Posterior vena cava (tissue), 2 donors: ENCODE measurements at regions not wholly inside any gene's neighbourhood (a gene's known extent, or its start where the extent isn't known, plus 50 kb on each side); places are given as distances from the start of the nearest gene placed in this dataset.

ENCODE experiments used
- DNase-seq: peaks from one replicate; pipeline ENCODE4 v3.0.0-alpha.2; 2020; ENCODE audit warnings: low spot score
- intact Hi-C, 2 donors: fragments of 100-400 bp; cut with DNase I; formaldehyde crosslinking; loops; one replicate each; pipeline versions ENCODE4 v1.14.1 to v1.14.2; 2022 to 2023
- donor health status: DM: yes; HTN: yes; CAD: no.
- donor health status: DM: yes; HTN: yes; CAD: no.

GRCh38 chr12:107336695-107337094, 243.3 kb upstream of the CRY1 start:
- no peak for DNase-seq
- intact Hi-C loops = no loop called here

- DNase-seq = no peak
These were observed 244.2 kb upstream of the CRY1 start for GRCh38 chr12:107337346-107338095.

GRCh38 chr12:107339487-107339886, 246.1 kb upstream of the CRY1 start:
- DNase-seq = no peak
- intact Hi-C loops = no loop called here

More at GRCh38 chr12:107337346-107338095, 244.2 kb upstream of the CRY1 start:
- intact Hi-C loops = no loop called here

GRCh38 chr12:107339932-107340331, 246.6 kb upstream of the CRY1 start:
- no peak for DNase-seq
- intact Hi-C loops = no loop called here

GRCh38 chr12:107340898-107341297, 247.5 kb upstream of the CRY1 start:
- DNase-seq = no peak
- intact Hi-C loops = no loop called here

GRCh38 chr12:107344035-107344808, 250.9 kb upstream of the CRY1 start:
- DNase-seq = no peak
- intact Hi-C loops = no loop called here

GRCh38 chr12:107347261-107347660, 253.9 kb upstream of the CRY1 start:
- no peak for DNase-seq
- intact Hi-C loops = no loop called here

GRCh38 chr12:107349008-107349747, 255.8 kb upstream of the CRY1 start:
- no peak for DNase-seq
- intact Hi-C loops = no loop called here

GRCh38 chr12:107349839-107350238, 256.5 kb upstream of the CRY1 start:
- intact Hi-C loops = no loop called here

GRCh38 chr12:107351109-107351508, 257.8 kb upstream of the CRY1 start:
- no peak for DNase-seq
- intact Hi-C loops = no loop called here

More at GRCh38 chr12:107349839-107350238, 256.5 kb upstream of the CRY1 start:
- no peak for DNase-seq

GRCh38 chr12:107351713-107352112, 258.4 kb upstream of the CRY1 start:
- DNase-seq = no peak
- intact Hi-C loops = no loop called here

- intact Hi-C loops = no loop called here
- no peak for DNase-seq
These were observed 259.2 kb upstream of the CRY1 start for GRCh38 chr12:107352347-107353081.

GRCh38 chr12:107353312-107353711, 260.0 kb upstream of the CRY1 start:
- no peak for DNase-seq
- intact Hi-C loops = no loop called here

GRCh38 chr12:107355004-107355565, 261.7 kb upstream of the CRY1 start:
- no peak for DNase-seq
- intact Hi-C loops = no loop called here

GRCh38 chr12:107355612-107356011, 262.3 kb upstream of the CRY1 start:
- intact Hi-C loops = no loop called here
- no peak for DNase-seq

GRCh38 chr12:107356266-107356936, 263.1 kb upstream of the CRY1 start:
- no peak for DNase-seq
- intact Hi-C loops = no loop called here

GRCh38 chr12:107356937-107357295, 263.6 kb upstream of the CRY1 start:
- intact Hi-C loops = no loop called here
- DNase-seq = no peak

GRCh38 chr12:107359382-107359781, 266.0 kb upstream of the CRY1 start:
- no peak for DNase-seq
- intact Hi-C loops = no loop called here

GRCh38 chr12:107360033-107360432, 266.7 kb upstream of the CRY1 start:
- no peak for DNase-seq
- intact Hi-C loops = no loop called here
